Activated T-helper 1 cell treated with anti-CD3 and anti-CD28 coated beads, Interleukin-12 subunit alpha, Interleukin-12 subunit beta, Interleukin-2, Interleukin-4 antibody, amounts not matched to agents 30 ng/mL and 10 ng/mL and 1 ng/mL, durations not matched to agents 14 hours and 24 hours and 36 hours (primary cell): ENCODE measurements at regions not wholly inside any gene's neighbourhood (a gene's known extent, or its start where the extent isn't known, plus 50 kb on each side); places are given as distances from the start of the nearest gene placed in this dataset.

Experiments
- DNase-seq: peaks from one replicate; pipeline ENCODE4 v3.0.0; 2021; ENCODE audit warnings: low spot score
- H3K27ac Mint-ChIP-seq: one replicate; pipeline ENCODE4 v1.8.0; 2021; ENCODE audit warnings: mild to moderate bottlenecking, mixed read lengths
- H3K27me3 Mint-ChIP-seq: one replicate; pipeline ENCODE4 v1.8.0; 2022; ENCODE audit warnings: mild to moderate bottlenecking, moderate library complexity, mixed read lengths; ENCODE audit not compliant: insufficient read depth
- H3K36me3 Mint-ChIP-seq: one replicate; pipeline ENCODE4 v1.8.0; 2021; ENCODE audit warnings: low read depth, mixed read lengths
- H3K4me1 Mint-ChIP-seq: one replicate; pipeline ENCODE4 v1.8.0; 2021; ENCODE audit warnings: low read depth, mixed read lengths
- H3K4me3 Mint-ChIP-seq: one replicate; pipeline ENCODE4 v1.8.0; 2021; ENCODE audit warnings: mild to moderate bottlenecking, moderate library complexity, mixed read lengths
- H3K9me3 Mint-ChIP-seq: one replicate; pipeline ENCODE4 v1.8.0; 2021; ENCODE audit warnings: mixed read lengths
- intact Hi-C: fragments of 100-400 bp; cut with micrococcal nuclease; formaldehyde crosslinking; loops from one replicate; pipeline ENCODE4 v1.15.1; 2024

DNA sequence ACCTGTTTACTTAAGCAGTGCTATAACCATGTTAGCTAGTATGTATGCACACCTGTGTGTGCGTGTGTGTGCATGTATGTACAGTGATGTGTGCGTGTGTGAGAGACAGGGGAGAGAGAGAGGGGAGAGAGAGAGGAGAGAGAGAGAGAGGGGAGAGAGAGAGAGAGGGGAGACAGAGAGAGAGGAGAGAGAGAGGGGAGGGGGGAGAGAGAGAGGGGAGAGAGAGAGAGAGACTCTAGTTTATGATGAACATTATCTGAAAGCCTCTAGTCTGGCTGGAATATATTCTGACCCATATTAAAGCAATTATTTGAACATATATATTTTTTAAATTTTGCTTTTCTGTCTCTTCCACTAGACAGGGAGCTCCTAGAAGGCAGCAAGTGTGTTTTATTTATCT, 117.5 kb upstream of the CPEB4 start:
- Mint-ChIP-seq H3K4me1 (no peaks in the 10 kb centered on the region), H3K4me3 (no peak overlapping the region), H3K27me3 (no peaks in the 10 kb centered on the region), H3K9me3 (no peaks in the 10 kb centered on the region), H3K36me3 (no peaks in the 10 kb centered on the region), H3K27ac (no peak overlapping the region)
- intact Hi-C loops, result no loop called here
- DNase-seq, result no peak

DNA sequence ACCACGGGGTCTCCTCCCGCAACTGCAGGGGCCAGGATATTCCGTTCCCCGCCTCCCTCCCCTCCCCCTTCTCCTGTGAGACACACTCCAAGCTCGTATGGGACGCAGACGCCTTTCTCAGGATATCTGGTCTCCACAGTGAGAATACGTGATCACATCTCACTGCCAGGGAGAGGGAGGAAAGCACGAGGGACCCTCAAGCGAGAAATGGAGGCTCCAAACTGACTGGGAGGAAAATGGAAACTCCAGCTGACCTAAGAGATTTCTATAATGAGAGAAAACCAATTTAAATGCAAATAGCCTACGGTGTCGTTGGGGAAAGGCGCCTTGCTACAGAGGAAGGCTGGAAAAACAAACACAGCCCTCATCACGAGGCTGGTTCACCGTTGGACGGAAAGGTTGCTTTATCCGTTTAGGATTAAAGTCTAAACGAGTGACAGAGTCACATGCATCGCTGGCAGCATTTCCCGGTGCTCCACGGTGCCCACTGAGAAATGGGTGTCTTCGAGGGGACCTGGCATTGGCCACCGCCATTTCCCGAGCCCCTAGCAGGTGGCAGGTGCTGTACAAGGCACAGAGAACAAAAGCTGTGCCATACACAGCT, 116.9 kb upstream of the CPEB4 start:
- intact Hi-C loops, result no loop called here
- H3K4me3 Mint-ChIP-seq, result no peak overlapping the region

DNA sequence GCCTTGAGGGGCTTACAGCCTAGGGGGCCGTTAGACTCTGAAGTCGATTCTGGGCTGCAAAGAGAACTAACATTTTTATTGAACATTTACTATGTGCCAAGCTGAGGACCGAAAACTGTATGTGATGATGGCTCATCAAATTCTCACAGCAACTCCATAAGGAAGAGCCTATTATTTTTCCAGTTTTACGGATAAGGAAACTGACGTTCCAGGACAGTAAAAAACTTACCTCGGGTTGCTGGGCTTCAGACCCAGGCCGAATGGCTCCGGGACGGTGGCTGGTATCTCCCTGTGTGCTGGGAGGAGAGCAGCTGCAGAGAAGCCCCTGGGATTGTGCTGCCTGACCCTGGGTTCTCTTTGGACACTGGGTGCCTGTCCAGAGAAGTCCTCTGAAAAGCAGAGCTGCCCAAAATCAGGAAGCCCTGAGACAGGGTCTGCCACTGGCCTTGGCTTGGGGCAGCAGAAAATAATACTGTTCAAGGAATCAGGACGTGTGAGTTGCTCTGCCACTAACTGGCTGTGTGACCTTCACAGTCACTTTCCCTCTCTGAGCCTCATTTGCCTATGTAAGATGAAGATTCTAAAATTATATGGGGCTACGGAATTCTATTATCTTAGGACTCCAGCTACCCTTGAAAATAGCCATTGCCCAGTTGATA, 116.3 kb upstream of the CPEB4 start:
- H3K4me1 Mint-ChIP-seq, result no peaks in the 10 kb centered on the region
- no peak overlapping the region for H3K4me3 Mint-ChIP-seq
- H3K9me3 Mint-ChIP-seq, result no peaks in the 10 kb centered on the region
- H3K27me3 Mint-ChIP-seq, result no peaks in the 10 kb centered on the region
- intact Hi-C loops, result no loop called here
- no peak for DNase-seq
- H3K27ac Mint-ChIP-seq, result no peak overlapping the region
- no peaks in the 10 kb centered on the region for H3K36me3 Mint-ChIP-seq

More for the DNA sequence above, 116.9 kb upstream of the CPEB4 start:
- DNase-seq, result no peak
- no peaks in the 10 kb centered on the region for H3K27me3 Mint-ChIP-seq
- H3K9me3 Mint-ChIP-seq, result no peaks in the 10 kb centered on the region
- no peak overlapping the region for H3K27ac Mint-ChIP-seq
- H3K36me3 Mint-ChIP-seq, result no peaks in the 10 kb centered on the region
- H3K4me1 Mint-ChIP-seq, result no peaks in the 10 kb centered on the region

DNA sequence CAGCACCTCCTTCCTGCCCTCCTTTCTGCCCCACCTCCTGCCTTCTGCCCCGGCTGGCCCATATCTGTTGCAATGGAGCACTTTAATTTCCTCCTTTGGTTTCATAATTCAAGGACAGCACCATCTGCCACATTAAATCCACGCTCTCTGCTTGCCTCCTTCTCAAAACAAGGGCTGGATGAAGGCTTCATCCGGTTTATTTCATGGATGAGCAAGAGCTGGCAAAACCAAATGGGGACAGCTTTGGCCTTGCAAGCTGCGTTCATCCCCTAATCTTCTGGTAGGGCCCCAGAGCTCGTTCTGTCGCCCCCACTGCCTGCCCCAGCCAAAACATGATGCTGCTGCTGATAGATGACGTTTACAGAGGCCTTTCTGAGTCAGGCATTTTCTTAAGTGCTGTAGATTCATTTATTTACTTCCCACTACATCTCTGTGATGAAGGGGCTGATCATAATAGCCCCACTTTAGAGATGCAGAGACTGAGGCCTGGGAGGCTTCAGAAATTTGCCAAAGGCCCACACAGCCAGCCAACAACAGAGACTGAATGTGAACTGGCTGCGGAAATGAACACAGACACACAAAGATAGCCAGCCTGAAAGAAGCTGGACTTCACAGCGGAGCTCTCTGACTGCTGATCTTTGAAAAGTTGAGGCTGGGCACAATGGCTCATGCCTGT, 115.6 kb upstream of the CPEB4 start:
- Mint-ChIP-seq H3K36me3 (no peaks in the 10 kb centered on the region), H3K27me3 (no peaks in the 10 kb centered on the region), H3K4me1 (no peaks in the 10 kb centered on the region), H3K4me3 (no peak overlapping the region), H3K27ac (no peak overlapping the region), H3K9me3 (no peaks in the 10 kb centered on the region)
- no peak for DNase-seq
- intact Hi-C loops, result no loop called here

DNA sequence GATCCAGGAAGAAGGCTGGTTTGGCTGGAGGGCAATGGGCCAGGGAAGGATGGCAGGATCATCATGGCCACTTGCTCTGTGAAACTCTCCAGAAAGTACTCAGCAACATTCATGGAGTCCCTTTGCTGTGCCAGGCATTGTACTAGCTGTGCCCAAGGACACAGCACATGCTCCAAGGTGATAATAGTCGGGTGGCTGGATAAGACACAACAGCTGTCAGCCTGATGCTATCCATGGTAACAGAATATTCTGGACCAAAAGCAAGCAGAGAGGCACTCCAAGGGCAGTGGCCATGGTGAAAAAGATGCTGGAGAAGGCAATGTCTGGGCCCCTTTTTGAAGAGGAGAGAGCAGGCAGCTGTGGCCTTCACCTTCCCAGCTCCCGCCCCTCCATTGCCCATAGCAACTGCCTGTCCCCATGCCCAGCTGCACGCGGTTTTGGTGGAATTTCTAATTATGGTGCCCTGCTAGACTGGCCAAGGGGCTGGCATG, 113.8 kb upstream of the CPEB4 start:
- peaks cover 4% of the 10 kb centered on the region for H3K4me1 Mint-ChIP-seq
- no peak overlapping the region for H3K4me3 Mint-ChIP-seq
- intact Hi-C loops, result no loop called here
- H3K9me3 Mint-ChIP-seq, result no peaks in the 10 kb centered on the region
- no peaks in the 10 kb centered on the region for H3K27me3 Mint-ChIP-seq
- H3K36me3 Mint-ChIP-seq, result no peaks in the 10 kb centered on the region
- DNase-seq, result no peak
- H3K27ac Mint-ChIP-seq, result no peak overlapping the region

DNA sequence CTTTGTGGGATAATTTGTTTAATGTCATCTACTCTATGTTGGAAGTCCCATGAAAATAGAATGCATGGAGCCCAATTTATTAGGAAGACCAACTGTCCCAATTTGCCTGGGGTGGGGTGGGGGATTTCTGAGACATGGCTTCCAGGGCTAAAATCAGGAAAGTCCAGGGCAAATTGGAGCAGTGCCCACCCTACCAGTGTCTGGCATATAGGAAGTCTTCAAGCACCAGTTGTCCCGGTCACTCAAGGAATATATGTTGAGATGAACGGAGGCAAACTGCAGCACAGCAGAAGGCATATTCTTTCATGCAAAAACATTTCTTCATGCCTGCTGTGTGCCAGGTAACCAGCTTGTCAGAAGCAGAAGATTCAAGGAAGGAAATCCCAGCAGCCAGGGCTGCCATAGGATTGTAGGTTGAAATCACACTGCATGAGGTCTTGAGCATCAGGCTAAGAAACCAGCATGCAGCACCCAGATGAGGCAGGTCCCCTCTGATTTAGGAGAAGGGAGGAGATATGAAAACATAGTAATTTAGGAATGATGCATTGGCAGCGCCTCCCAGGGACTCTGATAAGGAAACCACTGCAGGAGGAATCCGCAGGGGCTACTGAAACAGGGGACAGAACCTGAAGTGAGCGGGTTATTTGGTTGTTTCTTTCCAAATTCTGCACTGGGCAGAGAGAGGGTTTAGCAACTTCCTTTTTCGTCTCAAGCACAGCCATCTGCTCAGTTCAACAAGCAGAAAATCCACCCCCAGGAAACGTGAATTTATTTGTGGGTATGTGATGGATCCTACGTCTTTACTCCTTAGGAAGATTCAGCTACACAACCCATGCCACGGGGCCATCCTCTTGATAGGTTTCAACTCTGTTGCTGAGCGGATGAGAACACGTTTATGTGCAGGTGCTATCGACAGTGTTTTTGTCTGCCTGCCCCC, 112.6 kb upstream of the CPEB4 start:
- Mint-ChIP-seq H3K9me3 (no peaks in the 10 kb centered on the region), H3K27me3 (no peaks in the 10 kb centered on the region), H3K4me1 (peaks cover 4% of the 10 kb centered on the region), H3K36me3 (no peaks in the 10 kb centered on the region), H3K27ac (no peak overlapping the region), H3K4me3 (no peak overlapping the region)
- intact Hi-C loops, result no loop called here
- DNase-seq, result no peak

DNA sequence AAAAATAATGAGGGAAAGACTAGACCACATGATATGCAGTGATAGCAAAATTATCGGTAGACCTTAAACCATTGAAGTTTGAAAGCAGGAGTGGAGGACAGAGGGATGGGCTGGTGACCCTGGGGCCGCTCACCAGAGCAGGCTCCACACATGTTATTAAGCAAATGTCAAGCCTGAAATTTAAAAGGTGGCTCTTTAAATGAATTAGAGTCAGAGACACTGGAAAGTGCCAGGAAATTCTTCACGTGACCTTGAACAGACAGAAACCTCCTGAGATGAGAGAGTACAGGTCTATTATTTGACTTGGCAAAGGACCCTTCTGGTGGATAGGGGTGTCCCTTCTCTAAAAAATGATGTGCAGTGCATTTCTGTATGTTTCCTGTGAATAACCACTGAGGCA, 111.0 kb upstream of the CPEB4 start:
- Mint-ChIP-seq H3K27me3 (no peaks in the 10 kb centered on the region), H3K9me3 (peaks cover 5% of the 10 kb centered on the region), H3K4me3 (no peak overlapping the region), H3K4me1 (peaks cover 13% of the 10 kb centered on the region), H3K27ac (no peak overlapping the region), H3K36me3 (peaks cover 3% of the 10 kb centered on the region)
- intact Hi-C loops, result no loop called here
- DNase-seq, result no peak

DNA sequence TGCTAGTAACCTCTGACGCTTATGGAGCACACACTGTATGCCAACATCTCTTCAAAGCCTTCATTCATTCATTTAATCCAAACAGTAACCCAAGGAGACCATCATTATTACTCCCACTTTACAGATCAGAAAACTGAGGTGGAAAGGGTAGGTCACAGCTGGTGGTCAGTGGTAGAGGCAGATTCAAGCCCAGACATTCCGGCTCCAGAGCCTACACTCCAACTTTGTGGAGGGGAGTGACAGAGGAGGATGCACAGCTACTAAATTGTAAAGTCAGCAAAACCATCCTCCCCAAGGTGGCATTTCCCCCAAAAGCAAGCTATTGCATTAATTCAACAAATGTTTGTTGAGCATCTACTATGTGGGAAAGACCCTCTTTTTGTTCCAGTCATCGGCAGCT, 110.5 kb upstream of the CPEB4 start:
- Mint-ChIP-seq H3K36me3 (peaks cover 5% of the 10 kb centered on the region), H3K27me3 (no peaks in the 10 kb centered on the region)
- intact Hi-C loops, result no loop called here

DNA sequence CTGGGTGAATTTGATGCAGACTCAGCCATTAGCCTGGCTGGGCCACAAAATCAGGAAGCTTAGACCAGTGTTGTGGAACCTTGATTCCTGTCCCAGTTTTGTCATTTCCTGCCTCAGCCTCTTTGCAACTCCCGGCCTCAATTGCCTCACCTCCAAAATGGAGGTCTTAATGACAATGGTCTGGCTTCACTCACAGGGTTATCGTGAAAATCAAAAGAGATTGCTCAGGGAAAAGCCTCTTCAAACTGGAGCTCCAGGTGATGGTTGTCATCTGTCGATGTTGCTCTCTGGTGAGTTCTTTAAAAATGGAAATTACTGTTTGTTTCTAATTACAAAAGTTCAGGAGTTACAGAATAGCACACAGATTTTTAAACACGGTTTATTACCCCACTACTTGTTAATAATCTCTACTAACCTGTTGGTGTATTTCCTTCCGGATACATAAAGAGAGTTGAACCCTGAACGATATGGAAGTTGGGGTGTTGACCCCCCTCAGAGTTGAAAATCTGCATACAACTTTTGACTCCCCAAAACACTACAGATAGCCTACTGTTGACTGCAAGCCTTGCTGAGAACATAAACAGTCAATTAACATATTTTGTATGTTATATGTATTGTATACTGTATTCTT, 109.9 kb upstream of the CPEB4 start:
- Mint-ChIP-seq H3K4me1 (peaks cover 21% of the 10 kb centered on the region), H3K4me3 (no peak overlapping the region), H3K27ac (no peak overlapping the region), H3K9me3 (peaks cover 5% of the 10 kb centered on the region), H3K27me3 (no peaks in the 10 kb centered on the region), H3K36me3 (peaks cover 5% of the 10 kb centered on the region)
- no peak for DNase-seq
- intact Hi-C loops, result no loop called here

More for the DNA sequence above, 110.5 kb upstream of the CPEB4 start:
- H3K4me1 Mint-ChIP-seq, result peaks cover 19% of the 10 kb centered on the region
- H3K9me3 Mint-ChIP-seq, result peaks cover 5% of the 10 kb centered on the region
- no peak for DNase-seq
- no peak overlapping the region for H3K4me3 Mint-ChIP-seq
- no peak overlapping the region for H3K27ac Mint-ChIP-seq

DNA sequence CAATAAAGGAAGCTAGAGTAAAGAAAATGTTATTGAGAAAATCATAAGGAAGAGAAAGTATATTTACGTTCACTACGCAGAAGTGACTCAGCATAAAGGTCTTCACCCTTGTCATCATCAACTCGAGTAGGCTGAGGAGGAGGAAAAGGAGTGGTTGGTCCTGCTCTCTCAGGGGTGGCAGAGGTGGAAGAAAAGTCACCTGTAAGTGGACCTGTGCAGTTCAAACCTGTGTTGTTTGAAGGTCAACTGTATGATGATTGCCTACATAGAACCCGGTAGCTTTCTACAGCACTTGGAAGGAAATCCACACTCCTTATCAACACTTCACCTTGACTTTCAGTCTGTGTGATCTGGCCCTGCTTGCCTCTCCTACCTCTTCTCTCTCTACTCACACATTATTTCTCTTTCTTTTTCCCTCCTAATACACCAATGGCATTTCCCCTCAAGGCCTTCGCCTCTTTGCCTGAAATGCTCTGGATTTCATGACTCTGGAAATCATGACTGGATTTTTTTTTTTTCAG, 109.3 kb upstream of the CPEB4 start:
- H3K27me3 Mint-ChIP-seq, result no peaks in the 10 kb centered on the region
- H3K9me3 Mint-ChIP-seq, result peaks cover 5% of the 10 kb centered on the region
- no peak overlapping the region for H3K27ac Mint-ChIP-seq
- intact Hi-C loops, result no loop called here
- H3K4me3 Mint-ChIP-seq, result no peak overlapping the region
- peaks cover 21% of the 10 kb centered on the region for H3K4me1 Mint-ChIP-seq
- no peak for DNase-seq
- peaks cover 5% of the 10 kb centered on the region for H3K36me3 Mint-ChIP-seq

DNA sequence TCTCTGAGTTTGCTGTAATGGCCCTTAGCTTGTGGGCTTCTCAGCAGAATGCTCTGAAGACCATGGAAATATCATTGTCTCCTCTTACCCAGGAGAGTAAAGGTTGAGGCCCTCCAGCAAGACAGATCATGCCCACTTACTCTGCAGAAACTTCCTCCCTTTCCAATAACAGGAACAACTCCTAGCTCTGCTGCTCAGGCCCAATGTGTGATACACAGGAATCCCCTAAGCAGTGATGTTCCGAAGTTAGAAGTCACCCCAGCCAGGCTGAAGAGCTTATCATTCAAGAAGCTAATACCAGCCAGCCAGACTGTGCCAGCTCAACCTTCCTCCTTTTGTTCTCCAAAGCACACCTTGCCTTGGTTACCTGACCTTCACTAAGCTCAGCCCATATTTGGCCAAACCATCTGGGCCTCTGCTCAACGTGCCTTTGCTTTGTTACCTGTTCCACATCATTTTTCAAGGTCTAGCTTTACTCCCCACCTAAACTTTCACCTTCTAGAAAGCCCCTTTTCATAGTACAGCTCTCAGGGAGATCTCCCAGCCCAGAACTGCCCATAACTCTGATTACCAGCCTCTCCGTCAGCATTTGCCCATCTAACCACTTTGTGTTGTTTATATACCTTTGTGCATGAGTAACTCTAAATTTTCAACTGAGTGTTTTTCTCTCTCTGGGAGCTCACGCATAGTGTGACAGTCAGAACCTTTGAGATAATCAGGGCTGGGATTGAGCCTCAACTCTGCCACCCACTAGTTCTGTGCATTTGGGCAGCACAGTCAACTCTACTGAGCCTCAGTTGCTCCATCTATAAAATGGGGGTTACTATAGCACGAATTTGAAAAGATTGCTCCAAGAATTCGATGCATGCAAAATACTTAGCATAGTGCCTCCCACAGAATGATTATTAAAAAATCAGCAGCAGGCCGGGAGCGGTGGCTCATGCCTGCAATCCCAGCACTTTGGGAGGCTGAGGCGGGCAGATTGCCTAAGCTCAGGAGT, 107.6 kb upstream of the CPEB4 start:
- intact Hi-C loops, result loop anchor here (5.0 kb wide), 1 partner anchor 107 kb away; the partner anchor contains the start of gene CPEB4

More for the DNA sequence above, 107.6 kb upstream of the CPEB4 start:
- Mint-ChIP-seq H3K4me3 (no peak overlapping the region), H3K36me3 (peaks cover 5% of the 10 kb centered on the region), H3K27me3 (no peaks in the 10 kb centered on the region), H3K4me1 (peaks cover 21% of the 10 kb centered on the region), H3K27ac (no peak overlapping the region), H3K9me3 (peaks cover 5% of the 10 kb centered on the region)
- DNase-seq, result no peak
